HepG2 (cell line): ENCODE measurements at regions not wholly inside any gene's neighbourhood (a gene's known extent, or its start where the extent isn't known, plus 50 kb on each side); places are given as distances from the start of the nearest gene placed in this dataset.

Experiments used
- ATAC-seq: fragments of 200-7000 bp; cut with Tn5 transposase; 3 replicates; pipeline ENCODE4 v1.9.1; 2020; ENCODE audit warnings: mild to moderate bottlenecking, moderate library complexity
- BruUV-seq: library from RNA; stranded (reverse); fragments of 400-500 nt; replicated peaks from 2 replicates; lab custom pipeline; 2021; lab: Mats Ljungman, UMichigan
- CTCF ChIA-PET: fragments of 300-600 bp; formaldehyde crosslinking; extraction: SDS; loops from one replicate; lab custom pipeline; 2021; ENCODE audit warnings: low total read pairs, inconsistent platforms, low intra/inter-chr PET ratio; lab: Yijun Ruan, JAX
- POLR2A ChIA-PET: fragments of 350-600 bp; sonication (Branson Sonifier 250); formaldehyde crosslinking; loops from one replicate; lab custom pipeline; 2020; ENCODE audit warnings: antibody characterized with exemption, inconsistent platforms; lab: Yijun Ruan, JAX
- DNase-seq: peaks from one replicate; pipeline ENCODE4 v3.0.0-alpha.2; 2015; ENCODE audit warnings: low spot score
- FAIRE-seq: peaks from 3 replicates; lab custom pipeline; 2011; peaks lifted over from hg19 to GRCh38; lab: Jason Lieb, UNC
- H2AFZ ChIP-seq: one replicate; pipeline ENCODE4 v1.6.1; 2011; ENCODE audit warnings: low read length, inconsistent platforms
- H3K27ac ChIP-seq: fragments of 300-600 bp; 3 replicates; pipeline ENCODE4 v1.8.0; 2011; ENCODE audit warnings: mixed run types, mild to moderate bottlenecking, mixed read lengths, low read length, inconsistent platforms; ENCODE audit not compliant: insufficient read depth; ENCODE audit errors: extremely low read length
- H3K27me3 ChIP-seq, 2 experiments: fragments of 200-600 bp in 1 of 2; 2 replicates in 1 of 2; 3 replicates in 1 of 2; pipeline versions ENCODE4 v1.6.0 to v1.8.0; 2011; ENCODE audit warnings: low read length in 2 of 2, mild to moderate bottlenecking in 2 of 2, moderate library complexity in 2 of 2, inconsistent platforms in 1 of 2; ENCODE audit not compliant: insufficient read depth in 2 of 2, control insufficient read depth in 1 of 2
- H3K36me3 ChIP-seq, 2 experiments: fragments of 200-600 bp in 1 of 2; replicated peaks in 1 of 2; 2 replicates in 1 of 2; 3 replicates in 1 of 2; pipeline versions ENCODE4 v1.5.1 to v1.8.0; 2011; ENCODE audit warnings: low read length in 2 of 2, inconsistent platforms in 1 of 2; ENCODE audit not compliant: insufficient read depth in 2 of 2, control insufficient read depth in 1 of 2
- H3K4me1 ChIP-seq: 2 replicates; pipeline ENCODE4 v1.5.1; 2012; ENCODE audit warnings: low read length, inconsistent platforms; ENCODE audit not compliant: insufficient read depth
- H3K4me2 ChIP-seq: 2 replicates; pipeline ENCODE4 v1.6.0; 2011; ENCODE audit warnings: low read depth, low read length, inconsistent platforms
- H3K4me3 ChIP-seq, 3 experiments: fragments of 200-600 bp in 1 of 3; sonication (generic), shearing (Covaris generic) in 1 of 3; replicated peaks in 1 of 3; 2 replicates each; pipeline ENCODE4 v1.5.1; 2011 to 2016; ENCODE audit warnings: low read length in 3 of 3, inconsistent platforms in 2 of 3, low read depth in 2 of 3, mild to moderate bottlenecking in 2 of 3, control low read depth in 1 of 3, mixed read lengths in 1 of 3; ENCODE audit not compliant: insufficient read depth in 1 of 3
- H3K79me2 ChIP-seq: one replicate; pipeline ENCODE4 v1.6.1; 2011; ENCODE audit warnings: low read length, inconsistent platforms; ENCODE audit not compliant: insufficient read depth
- H3K9ac ChIP-seq: 2 replicates; pipeline ENCODE4 v1.6.0; 2011; ENCODE audit warnings: mild to moderate bottlenecking, low read depth, low read length, inconsistent platforms; ENCODE audit not compliant: insufficient read depth
- H3K9me3 ChIP-seq: 2 replicates; pipeline ENCODE4 v1.5.1; 2012; ENCODE audit warnings: mild to moderate bottlenecking, low read length
- H4K20me1 ChIP-seq: 2 replicates; pipeline ENCODE4 v1.6.0; 2011; ENCODE audit warnings: inconsistent platforms, mild to moderate bottlenecking, low read length, moderate library complexity; ENCODE audit not compliant: insufficient read depth
- ARID4A ChIP-seq: sonication (generic); formaldehyde crosslinking; IDR thresholded peaks from 2 replicates; pipeline ENCODE4 v1.5.0; 2020; ENCODE audit warnings: mild to moderate bottlenecking, missing genetic modification reagents, borderline replicate concordance
- ATF5 ChIP-seq: sonication (generic); formaldehyde crosslinking; IDR thresholded peaks from 2 replicates; pipeline ENCODE4 v1.4.0; 2020; ENCODE audit warnings: mild to moderate bottlenecking, low read depth, missing genetic modification reagents
- ATF7-NPFF ChIP-seq: sonication (generic); formaldehyde crosslinking; IDR thresholded peaks from 2 replicates; pipeline ENCODE4 v1.8.1; 2023; ENCODE audit warnings: mild to moderate bottlenecking, low read depth, missing genetic modification reagents, moderate library complexity
- CHD2 ChIP-seq: IDR thresholded peaks from 2 replicates; pipeline ENCODE4 v1.6.1; 2011; ENCODE audit warnings: low read depth, low read length, improper control_type of control experiment
- DNMT1 ChIP-seq: sonication (generic); formaldehyde crosslinking; IDR thresholded peaks from 2 replicates; pipeline ENCODE4 v1.5.1; 2020; ENCODE audit warnings: mild to moderate bottlenecking, missing genetic modification reagents
- EED ChIP-seq: sonication (generic); formaldehyde crosslinking; IDR thresholded peaks from 2 replicates; pipeline ENCODE4 v1.5.0; 2020; ENCODE audit warnings: mild to moderate bottlenecking, missing genetic modification reagents
- GZF1 ChIP-seq: sonication (generic); formaldehyde crosslinking; IDR thresholded peaks from 2 replicates; pipeline ENCODE4 v1.5.1; 2020; ENCODE audit warnings: mild to moderate bottlenecking, missing genetic modification reagents
- MEIS1 ChIP-seq: sonication (generic); formaldehyde crosslinking; IDR thresholded peaks from 2 replicates; pipeline ENCODE4 v1.9.0; 2021; ENCODE audit warnings: mild to moderate bottlenecking, missing genetic modification reagents, moderate library complexity, borderline replicate concordance
- NONO ChIP-seq, 2 experiments: fragments of 450-650 bp in 1 of 2; sonication (generic) in 1 of 2; formaldehyde crosslinking in 1 of 2; IDR thresholded peaks in 1 of 2; conservative IDR thresholded peaks in 1 of 2; 2 replicates each; pipeline versions ENCODE4 v1.6.1 to v1.8.0; 2017 to 2022; ENCODE audit warnings: mild to moderate bottlenecking in 1 of 2, missing genetic modification reagents in 1 of 2, moderate library complexity in 1 of 2
- PAX8 ChIP-seq: sonication (generic); formaldehyde crosslinking; IDR thresholded peaks from 2 replicates; pipeline ENCODE4 v1.8.0; 2022; ENCODE audit warnings: mild to moderate bottlenecking, missing genetic modification reagents, borderline replicate concordance
- PTBP1 ChIP-seq: fragments of 200-400 bp; formaldehyde crosslinking; IDR thresholded peaks from 2 replicates; pipeline ENCODE4 v1.6.1; 2018; ENCODE audit warnings: low read length, low read depth; ENCODE audit not compliant: poor library complexity, severe bottlenecking
- SIN3A ChIP-seq: IDR thresholded peaks from 2 replicates; pipeline ENCODE4 v1.6.1; 2011; ENCODE audit warnings: low read depth, mild to moderate bottlenecking, control low read depth, low read length, borderline replicate concordance
- THAP11 ChIP-seq: IDR thresholded peaks from 2 replicates; pipeline ENCODE4 v1.6.1; 2016; ENCODE audit warnings: missing biosample characterization, missing genetic modification reagents
- WIZ ChIP-seq: sonication (generic); formaldehyde crosslinking; IDR thresholded peaks from 2 replicates; pipeline ENCODE4 v1.5.1; 2020; ENCODE audit warnings: mild to moderate bottlenecking, missing genetic modification reagents
- ZNF350 ChIP-seq: sonication (generic); formaldehyde crosslinking; IDR thresholded peaks from 2 replicates; pipeline ENCODE4 v1.4.0; 2020; ENCODE audit warnings: mild to moderate bottlenecking, low read depth, missing genetic modification reagents, borderline replicate concordance
- ZNF441 ChIP-seq: sonication (generic); formaldehyde crosslinking; IDR thresholded peaks from 2 replicates; pipeline ENCODE4 v1.7.0; 2021; ENCODE audit warnings: missing genetic modification reagents, borderline replicate concordance
- ZNF468 ChIP-seq: sonication (generic); formaldehyde crosslinking; IDR thresholded peaks from 2 replicates; pipeline ENCODE4 v1.8.0; 2022; ENCODE audit warnings: mild to moderate bottlenecking, moderate library complexity, missing genetic modification reagents
- ZNF747 ChIP-seq: sonication (generic); formaldehyde crosslinking; IDR thresholded peaks from 2 replicates; pipeline ENCODE4 v1.8.1; 2023; ENCODE audit warnings: missing genetic modification reagents, mild to moderate bottlenecking, borderline replicate concordance
- WGBS: methylation state at CpG from one replicate; pipeline ENCODE4 v1.1.6; 2017; ENCODE audit warnings: low lambda C conversion rate; 5-methylcytosine and 5-hydroxymethylcytosine counted together
- in situ Hi-C: cut with HindIII; loops from 2 replicates; pipeline ENCODE4 v1.10.0; 2017; ENCODE audit warnings: low pct_unique_long_range_greater_than_20kb; ENCODE audit not compliant: extremely low pct_ligation_motif_present
- intact Hi-C: fragments of 100-400 bp; cut with micrococcal nuclease; formaldehyde crosslinking; loops from one replicate; pipeline ENCODE4 v1.10.0; 2022; ENCODE audit not compliant: unreplicated experiment
- TF ChIP-seq, protein P1 (sequence below): IDR thresholded peaks from 2 replicates; pipeline ENCODE4 v1.6.1; 2012; ENCODE audit warnings: inconsistent platforms

DNA sequence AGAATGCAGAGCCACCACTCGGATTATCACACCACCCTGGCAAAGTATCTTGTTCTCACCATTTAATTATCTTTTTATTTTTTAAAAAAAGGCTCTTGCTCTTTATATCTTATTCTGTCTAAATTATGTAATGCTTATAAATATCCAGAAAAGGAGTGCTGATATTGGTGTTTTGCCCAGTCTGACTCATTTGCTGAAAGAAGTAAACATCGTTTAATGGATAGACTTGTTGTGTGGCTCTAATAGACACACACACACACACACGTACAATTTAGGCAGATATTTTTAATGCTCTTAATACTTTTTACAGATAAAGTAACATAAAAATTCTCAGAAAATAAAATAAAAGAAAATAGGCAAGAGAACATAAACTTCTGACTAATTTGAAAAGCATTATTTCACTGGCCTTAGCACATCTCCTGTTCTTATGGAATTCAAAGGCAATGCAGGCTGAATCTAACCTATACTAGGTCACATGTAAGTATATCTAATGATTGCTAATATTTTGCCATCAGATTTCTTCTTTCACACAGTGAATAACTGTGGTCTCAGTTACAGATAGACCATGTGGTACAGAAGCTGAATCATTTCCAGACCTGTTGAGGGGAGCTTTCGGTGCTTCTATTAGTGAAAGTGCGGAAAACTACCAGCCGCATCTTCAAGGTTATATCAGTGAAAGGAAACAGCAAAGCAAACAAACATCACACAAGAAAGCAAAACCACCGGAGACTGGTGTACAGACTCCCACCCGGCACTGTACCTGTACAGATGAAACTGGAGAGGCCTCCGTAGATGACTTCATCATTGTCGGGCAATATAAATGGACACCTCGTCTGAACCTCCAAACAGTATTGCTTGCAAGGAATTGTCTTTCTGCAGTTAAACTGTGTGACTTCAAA, 642.1 kb upstream of the ARGLU1 start:
- Histone ChIP-seq H3K9me3 (no peaks in the 10 kb centered on the region), H4K20me1 (no peaks in the 10 kb centered on the region), H3K4me1 (no peaks in the 10 kb centered on the region), H3K79me2 (no peaks in the 10 kb centered on the region), H2AFZ (no peak overlapping the region), H3K27me3 (peaks cover 0 to 21% of the 10 kb centered on the region in 2 experiments; a peak in 2 of 5 replicates), H3K4me2 (no peak overlapping the region), H3K27ac (no peak overlapping the region), H3K36me3 (no peaks in the 10 kb centered on the region), H3K9ac (no peak overlapping the region), H3K4me3 (no peak overlapping the region)
- no TSS peak for BruUV-seq
- FAIRE-seq, result no peak
- intact Hi-C loops, result no loop called here
- WGBS, result 28% methylated on average over 11 of the region's 11 CpGs
- no peak for ATAC-seq
- DNase-seq, result no peak
- in situ Hi-C loops, result loop anchor here (5.0 to 25.0 kb wide), 2 partner anchors 442 to 652 kb away; a partner anchor contains a TSS
- ChIA-PET CTCF (interaction anchor here (1.4 to 3.2 kb wide), 3 partner anchors 440 to 947 kb away, joined by 3 to 33 read pairs (median 9); no protein-coding TSS in a partner anchor), POLR2A (no interaction called here)
- TF ChIP-seq GZF1 (CRISPR knock-in tag) (no peak), EED (no peak), WIZ (CRISPR knock-in tag) (no peak), ZNF747 (CRISPR knock-in tag) (no peak), ZNF350 (no peak), ARID4A (CRISPR knock-in tag) (no peak), ZNF441 (CRISPR knock-in tag) (no peak), THAP11 (CRISPR knock-in tag) (no peak), PAX8 (CRISPR knock-in tag) (no peak), CHD2 (no peak), ATF7-NPFF (CRISPR knock-in tag) (no peak), NONO (IDR thresholded peaks at IDR 0.05) (no peak), NONO (CRISPR knock-in tag; conservative IDR thresholded peaks at IDR 0.05) (no peak), DNMT1 (CRISPR knock-in tag) (no peak), SIN3A (no peak), PTBP1 (no peak), ATF5 (CRISPR knock-in tag) (no peak), MEIS1 (no peak), ZNF468 (no peak)
- TF ChIP-seq, protein P1, sequence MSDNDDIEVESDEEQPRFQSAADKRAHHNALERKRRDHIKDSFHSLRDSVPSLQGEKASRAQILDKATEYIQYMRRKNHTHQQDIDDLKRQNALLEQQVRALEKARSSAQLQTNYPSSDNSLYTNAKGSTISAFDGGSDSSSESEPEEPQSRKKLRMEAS, result no peak
